ENCODE measurements at regions not wholly inside any gene's neighbourhood (a gene's known extent, or its start where the extent isn't known, plus 50 kb on each side); places are given as distances from the start of the nearest gene placed in this dataset.

DNA sequence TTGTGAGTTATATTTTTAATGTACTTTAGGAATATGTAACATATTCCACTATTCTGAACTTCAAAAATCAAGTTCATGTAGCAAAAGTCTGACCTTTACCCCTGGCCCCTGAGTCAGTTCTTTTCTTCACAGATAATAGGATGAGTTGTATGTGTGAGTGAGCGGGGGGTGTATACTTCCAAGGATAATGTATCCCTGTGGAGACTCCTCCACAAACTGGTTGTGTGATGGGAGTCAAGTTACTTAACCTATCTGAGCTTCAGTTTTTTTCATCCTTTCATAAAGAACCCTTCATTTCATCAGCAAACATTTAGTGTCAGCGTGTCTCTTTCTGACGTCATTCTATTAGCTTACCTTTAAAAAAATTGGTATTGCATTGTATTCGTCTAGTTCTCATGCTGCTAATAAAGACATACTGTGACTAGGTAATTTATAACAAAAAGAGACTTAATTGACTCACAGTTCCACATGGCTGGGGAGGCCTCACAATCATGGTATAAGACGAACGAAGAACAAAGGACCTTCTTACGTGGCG, 288.1 kb upstream of the GPC6 start:
- no peak for DNase-seq

DNA sequence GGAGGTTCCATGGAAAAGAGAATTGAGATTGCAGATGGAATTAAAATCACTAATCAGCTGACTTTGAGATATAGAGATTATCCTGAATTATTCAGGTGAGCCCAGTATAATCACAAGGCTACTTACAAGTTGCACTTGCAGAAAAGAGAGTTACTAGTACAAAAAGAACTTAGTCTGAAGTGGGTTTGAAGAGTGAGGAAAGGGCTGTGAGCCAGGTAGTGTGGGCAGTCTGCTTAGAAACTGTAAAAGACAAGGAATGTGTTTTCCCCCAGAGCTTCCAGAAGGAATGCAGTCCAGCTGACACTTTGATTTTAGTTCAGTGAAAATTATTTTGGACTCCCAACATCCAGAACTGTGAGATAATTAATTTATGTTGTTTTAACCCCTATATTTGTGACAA, 285.4 kb upstream of the GPC6 start:
- no peak for DNase-seq

DNA sequence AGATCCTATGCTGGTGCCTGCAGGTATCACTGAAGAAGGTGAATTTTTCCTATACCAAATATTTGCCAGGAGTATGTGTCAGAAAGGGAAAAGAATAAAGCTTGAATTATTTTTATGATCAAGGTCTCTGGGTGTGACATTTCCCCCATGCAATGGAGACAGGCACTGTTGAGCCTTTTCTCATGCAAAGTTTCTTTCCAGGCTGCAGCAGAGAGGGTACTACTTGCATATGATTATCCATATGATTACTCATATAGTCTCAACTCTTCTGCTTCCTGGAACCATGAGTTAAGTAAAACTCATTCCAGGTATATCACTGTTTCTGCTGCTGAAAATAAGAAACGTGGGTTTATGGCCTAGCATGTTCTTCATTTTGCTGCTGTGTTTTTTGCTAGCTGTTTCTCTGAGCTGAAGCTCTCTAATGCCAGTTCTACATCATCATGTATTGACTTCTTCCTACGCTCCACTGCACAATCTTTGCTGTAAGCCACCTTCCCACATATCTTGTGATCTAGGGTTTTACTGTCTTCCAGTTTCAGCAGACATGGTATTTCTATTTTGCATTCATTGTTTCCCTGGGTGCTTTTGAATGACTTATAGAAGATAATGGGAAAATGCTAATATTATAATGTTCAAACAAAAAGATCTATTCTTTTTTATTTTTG, 278.7 kb upstream of the GPC6 start:
- DNase-seq: no peak

DNA sequence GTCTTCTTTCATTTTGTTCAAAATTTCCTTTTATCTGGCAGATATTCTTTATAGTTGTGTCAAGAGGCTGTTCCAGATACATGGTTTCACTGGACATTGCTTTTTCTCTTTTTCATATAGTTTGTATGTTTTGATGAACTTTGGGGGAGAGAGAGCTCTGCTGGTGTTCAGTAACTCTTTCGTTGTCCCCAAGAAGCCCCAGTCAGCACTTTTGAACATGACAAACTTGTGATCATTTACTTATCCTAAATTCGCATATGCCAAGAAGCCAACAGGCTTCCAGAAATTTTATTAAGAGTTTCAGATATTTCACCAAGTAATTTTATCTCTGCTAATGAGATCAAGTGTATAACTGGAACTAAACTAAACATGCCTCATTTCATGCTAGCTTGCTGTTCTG, 275.8 kb upstream of the GPC6 start:
- DNase-seq: no peak

DNA sequence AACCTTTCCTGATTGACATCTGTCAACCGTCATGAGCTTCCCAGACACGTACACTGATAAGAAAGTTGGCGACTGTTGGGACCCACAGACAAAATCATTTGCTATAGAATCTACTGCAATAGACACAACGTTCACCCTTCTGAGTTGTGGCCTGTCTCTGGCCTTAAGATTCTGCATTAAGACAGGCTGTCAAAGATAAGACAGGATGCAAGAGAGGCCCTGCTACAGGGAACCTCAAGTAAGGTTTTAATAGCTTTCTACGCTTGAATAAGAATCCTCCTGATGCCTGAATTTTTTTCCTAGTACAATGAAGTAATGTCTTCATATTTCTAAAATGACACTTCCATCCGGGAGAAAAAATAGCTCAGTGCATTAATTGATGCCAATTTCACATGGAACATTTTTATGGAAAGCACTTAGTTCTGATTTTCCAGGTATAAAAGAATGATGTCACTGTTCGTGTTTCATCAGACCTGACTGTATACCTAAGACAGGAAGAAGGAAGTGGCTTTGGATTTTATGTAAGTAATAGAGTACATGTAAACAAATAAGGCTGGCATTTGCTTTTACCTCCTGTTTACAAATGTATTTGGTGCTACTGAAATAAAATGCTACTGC, 275.2 kb upstream of the GPC6 start:
- DNase-seq: peak; percentile 27

DNA sequence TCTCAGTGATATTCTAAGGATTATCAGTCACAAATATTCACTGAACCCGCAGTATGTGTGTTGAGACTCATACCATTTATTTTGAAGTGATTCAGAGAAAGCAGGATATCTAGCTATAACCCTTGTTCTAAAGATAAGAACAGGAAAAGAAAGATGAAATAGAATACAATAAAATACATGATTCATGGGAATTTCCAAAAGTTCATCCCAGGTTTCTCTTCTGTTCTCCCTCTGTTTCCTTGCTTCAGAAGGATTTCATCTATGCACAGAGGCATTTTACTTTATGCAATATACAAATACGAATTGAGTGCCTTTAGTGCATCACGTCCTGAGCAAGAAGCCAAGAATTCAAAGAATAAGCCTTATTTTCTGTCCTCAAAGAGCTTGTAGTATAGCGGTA, 274.4 kb upstream of the GPC6 start:
- no peak for DNase-seq

DNA sequence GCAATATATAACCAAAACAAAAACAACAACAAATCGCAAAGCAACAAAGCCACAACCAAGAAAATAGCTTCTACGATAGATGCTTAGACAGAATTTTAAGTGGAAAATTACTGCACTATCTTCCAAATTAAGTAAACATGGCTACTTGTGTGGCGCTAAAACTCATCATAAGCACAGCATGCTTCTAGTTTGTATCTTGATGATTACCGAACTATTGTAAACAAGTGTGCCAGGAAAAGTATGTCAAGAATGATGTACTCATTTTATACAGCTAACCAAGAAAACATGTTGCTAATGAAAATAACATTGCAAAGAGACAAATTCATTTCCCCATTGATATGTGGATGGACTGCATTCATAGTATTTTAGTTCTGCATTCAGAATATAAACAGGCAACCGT, 271.9 kb upstream of the GPC6 start:
- DNase-seq: no peak

DNA sequence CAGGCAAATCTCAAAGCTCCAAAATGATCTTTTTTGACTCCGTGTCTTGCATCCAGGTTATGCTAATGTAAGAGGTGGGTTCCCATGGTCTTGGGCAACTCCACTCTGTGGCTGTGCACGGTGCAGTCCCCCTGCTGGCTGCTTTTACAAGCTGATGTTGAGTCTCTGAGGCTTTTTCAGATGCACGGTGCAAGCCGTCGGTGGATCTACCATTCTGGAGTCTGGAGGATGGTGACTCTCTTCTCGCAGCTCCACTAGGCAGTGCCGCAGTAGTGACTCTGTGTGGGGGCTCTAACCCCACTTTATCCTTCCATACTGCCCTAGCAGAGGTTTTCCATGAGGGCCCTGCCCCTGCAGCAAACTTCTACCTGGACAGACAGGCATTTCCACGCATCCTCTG, 266.8 kb upstream of the GPC6 start:
- DNase-seq: no peak

DNA sequence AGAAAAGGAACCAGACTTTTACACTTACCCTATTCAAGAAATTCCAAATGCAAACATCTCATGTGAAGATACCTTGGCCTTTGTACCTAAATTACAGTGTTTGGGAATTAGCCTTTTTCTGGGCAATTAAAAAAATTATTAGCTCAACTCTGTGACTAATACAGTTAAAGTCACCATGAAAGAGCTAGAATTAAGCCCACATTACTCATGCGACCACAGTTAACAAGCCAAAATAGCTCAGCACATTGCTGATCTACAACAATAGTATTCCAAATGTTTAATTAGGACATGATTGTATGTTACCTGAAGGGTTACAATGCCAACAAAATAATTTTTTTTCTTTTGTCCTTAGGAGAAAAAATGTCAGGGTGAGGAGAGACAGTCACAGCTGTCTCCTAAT, 263.6 kb upstream of the GPC6 start:
- no peak for DNase-seq

DNA sequence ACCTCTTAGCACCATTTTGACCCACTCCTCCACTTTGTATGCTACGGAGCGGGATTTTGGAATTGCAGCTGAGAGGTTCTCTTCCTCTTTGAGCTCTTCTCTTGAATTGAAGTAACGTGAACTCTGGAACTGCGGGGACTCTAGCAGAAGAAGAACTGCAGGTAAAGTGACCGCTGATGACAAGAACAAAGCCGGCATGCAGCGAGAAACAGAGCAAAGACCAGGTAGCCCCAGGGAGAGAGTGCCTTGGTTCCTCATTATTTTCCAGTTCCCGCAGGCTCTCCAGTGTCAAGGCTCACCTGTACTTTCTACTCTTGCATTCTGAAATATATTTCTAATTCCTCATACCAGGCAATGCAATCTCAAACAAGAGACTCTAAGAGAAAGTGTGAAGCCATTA, 260.3 kb upstream of the GPC6 start:
- DNase-seq: no peak

DNA sequence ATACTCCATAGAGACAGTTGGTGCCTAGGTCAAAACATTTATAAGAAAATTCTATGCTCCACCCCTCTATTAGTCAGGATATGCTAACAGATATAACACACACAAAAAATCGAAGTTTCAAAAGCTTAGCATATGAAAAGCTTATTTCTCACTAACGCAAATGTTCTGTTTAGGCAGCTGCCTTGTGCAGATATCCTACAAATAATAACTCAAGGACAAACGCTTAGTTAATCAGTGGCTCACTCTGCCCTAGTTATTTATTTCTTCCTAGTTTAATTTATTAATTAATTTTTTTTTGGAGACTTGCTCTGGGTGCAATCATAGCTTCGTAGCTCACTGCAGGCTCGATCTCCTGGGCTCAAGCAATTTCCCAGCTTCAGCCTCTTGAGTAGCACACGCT, 259.7 kb upstream of the GPC6 start:
- no peak for DNase-seq

DNA sequence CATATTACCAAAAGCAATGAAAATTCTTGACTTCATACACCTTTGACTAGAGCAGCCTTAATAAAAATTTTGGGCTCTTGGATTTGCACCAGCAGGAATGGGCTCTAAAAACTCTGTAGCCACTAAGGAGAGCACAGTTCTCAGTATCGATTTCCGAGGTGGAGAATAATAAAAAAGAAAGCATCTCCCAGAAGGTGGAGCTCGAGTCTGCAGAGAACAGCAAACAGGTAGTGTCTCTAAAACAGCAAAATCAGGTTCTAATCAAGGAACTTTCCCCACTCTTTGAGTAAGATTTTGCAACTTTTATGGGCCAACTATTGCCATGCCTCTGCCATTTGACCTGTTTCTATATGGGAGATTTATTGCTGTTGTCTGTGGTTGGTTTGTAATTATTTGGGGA, 258.7 kb upstream of the GPC6 start:
- no peak for DNase-seq

DNA sequence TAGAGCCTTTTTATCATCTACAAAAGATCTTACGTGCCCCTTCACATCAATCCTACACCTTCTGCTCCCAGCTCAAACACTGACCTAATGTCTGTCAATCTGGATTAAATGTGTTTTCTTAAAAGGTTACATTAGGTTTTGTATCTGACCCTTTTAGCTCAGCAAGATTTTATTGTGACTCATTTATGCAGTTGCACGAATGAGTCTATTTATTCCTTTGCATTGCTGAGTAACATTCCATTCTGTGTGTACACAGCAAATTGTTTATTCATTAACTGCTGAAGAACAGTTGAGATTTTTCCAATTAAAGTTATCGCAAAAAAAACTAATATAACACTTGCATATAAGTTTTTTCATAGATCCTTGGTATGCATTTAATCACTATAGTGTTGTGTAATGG, 253.9 kb upstream of the GPC6 start:
- no peak for DNase-seq

DNA sequence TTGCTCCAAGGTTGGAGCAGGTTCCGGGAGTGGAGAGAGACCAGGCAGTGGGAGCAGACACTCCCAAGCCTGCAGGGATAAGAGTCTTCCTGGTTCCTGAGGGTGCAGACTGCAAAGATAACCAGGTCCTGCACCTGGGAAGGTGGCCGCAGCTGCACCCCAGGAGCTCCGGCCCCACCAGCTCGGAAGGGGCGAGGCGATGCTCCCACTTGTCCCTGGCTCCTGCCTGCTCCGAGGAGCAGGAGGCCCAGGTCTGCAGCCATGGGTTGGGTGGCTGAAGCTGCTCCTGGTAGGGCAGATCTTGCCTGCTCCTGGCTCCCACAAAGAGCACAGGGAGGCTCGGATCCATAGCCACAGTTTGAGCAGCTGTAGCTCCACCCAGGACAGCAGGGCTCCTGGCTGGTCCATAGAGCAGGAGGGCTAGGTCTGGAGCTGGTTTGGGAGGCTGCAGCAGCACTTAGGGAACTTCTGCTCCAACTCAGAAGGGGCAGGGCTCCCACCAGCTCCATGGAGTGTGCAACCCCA, 251.6 kb upstream of the GPC6 start:
- DNase-seq: no peak

DNA sequence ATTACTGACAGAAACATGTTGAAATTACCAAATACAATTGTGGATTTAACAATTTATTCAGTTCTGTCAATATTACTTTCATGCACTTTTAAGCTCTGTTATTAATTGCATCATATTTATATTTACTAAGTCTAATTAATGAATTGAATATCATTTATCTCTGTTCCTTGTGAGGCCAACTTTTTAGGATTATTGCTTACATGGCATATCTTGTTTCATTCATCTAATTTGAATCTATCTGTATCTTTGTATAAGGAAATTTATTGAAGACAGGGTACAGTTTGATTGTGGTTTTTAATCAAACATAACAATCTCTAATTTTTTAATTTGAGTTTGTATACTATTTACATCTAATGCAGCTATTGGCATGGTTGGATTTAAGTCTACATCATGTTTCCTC, 249.9 kb upstream of the GPC6 start:
- no peak for DNase-seq

DNA sequence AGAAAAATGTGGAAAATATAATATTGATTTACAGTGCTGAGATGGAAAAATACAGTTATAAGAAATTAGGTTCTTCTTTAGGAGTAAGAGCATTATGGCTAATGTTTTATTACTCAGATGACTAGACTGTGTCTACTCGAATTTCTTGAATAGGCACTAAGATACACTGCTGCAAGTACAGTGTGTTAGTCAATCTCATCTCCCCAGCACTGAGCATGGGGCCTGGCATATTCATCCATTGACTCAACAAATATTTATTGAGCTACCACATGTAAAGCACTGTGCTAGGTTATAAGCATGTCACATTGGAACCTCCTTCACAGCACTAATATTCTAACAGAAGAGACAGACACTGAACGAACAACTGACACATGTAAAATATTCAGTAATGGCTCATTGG, 242.5 kb upstream of the GPC6 start:
- DNase-seq: no peak

DNA sequence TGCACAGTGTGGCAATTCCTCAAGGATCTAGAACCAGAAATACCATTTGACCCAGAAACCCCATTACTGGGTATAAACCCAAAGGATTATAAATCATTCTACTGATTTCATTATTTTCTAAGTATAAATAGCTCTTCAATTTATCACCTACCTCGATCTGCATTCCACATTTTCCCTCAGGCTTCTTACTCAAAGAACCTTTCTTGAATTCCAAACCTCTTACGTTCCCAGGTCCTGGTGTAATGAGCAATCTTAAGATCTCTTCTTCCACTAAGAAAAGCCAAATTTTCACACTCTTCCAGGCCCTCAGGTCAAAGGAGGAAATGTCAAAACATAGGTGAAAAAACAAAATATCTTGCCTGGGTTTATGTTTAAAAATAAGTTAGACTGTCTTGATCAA, 237.3 kb upstream of the GPC6 start:
- no peak for DNase-seq

DNA sequence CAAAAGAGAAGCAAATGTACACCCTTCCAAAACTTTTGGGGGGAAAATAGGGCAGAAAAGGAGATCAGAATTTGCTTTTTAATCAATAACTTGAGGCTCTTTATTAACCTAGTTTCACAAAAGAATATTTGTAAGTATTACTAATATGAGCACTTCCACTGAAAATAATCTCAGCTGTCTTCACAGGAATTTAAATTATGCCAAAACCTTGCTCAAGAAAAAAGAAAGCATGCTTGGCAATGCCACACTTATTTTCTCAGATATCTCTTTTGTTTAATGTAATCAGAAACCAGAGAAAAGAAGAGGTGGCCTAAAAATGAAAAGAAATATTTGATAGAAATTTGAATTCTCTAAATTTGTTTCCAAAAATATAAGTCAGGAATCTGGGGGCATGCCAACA, 234.9 kb upstream of the GPC6 start:
- DNase-seq: no peak

DNA sequence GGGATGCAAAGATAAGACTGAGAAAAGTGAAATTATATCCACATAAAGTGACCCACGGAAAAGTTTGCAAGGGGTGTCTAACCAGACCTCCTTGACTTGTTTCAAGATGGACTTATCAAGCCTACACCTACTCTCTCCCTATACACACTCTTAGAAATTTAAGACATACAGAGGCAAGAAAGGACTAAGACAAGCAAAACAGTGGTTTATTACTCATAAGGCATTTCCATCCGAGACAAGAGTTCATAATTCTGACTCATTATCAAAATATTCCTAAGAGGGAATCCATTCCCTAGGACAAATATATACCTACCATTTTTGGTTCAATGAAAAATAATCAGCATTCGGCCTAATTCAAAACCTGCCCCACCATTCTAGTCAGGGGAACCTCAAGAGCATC, 232.6 kb upstream of the GPC6 start:
- DNase-seq: no peak

DNA sequence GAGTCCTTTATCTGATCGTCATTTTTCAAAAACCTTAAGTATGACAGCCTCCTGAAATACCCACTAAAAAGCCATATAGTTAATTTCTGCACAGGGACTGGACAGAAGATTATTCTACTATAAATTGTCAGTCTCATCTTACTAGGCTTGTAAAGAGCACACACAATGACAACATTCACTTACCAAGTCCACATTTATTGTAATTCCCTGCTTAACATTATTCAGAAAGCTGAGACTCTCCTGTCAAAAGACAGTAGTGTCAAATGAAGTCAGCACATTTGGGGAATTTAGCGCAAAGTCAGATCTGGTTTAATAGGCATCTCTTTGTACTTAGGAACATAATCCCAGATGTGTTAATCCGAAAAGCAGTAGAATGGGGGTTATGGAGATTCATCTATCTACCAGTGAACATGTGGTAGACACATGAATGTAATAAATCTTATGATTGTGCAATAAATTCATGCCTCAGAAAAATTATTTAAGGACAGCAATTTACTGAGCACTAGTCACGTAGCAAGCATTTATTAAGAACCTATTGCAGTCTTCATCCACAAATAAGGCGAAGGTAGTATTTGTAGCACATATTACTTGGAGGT, 224.6 kb upstream of the GPC6 start:
- DNase-seq: no peak

DNA sequence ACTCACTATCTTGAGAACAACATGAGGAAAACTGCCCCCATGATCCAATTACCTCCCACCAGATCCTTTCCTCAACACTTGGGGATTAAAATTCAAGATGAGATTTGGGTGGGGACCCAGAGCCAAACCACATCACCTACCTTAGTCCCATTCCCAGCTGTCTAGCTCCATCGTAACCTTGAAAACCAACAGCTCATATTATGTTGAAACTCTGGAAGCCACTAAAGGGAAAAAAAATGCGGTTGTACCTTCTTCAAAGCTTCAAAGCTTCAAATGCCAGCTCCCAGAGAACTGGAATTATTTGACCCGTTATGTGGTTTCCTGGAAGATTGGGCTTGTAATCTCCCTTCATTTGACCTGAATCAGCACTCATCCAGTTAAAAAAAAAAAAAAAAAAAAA, 223.1 kb upstream of the GPC6 start:
- DNase-seq: no peak

DNA sequence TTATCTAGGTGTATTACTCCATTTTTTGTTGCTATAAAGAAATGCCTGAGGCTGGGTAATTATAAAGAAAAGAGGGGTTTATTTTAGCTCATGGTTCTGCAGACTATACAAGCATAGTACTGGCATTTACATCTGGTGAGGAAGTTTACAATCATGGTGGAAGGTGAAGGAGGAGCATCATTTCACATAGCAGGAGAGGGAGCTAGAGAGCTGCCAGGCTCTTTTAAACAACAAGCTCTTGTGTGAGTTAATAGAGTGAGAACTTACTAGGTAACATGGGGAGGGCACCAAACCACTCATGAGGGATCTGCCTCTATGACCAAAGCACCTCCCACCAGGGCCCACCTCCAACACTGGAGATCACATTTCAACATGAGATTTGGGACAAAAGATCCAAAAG, 221.7 kb upstream of the GPC6 start:
- no peak for DNase-seq

DNA sequence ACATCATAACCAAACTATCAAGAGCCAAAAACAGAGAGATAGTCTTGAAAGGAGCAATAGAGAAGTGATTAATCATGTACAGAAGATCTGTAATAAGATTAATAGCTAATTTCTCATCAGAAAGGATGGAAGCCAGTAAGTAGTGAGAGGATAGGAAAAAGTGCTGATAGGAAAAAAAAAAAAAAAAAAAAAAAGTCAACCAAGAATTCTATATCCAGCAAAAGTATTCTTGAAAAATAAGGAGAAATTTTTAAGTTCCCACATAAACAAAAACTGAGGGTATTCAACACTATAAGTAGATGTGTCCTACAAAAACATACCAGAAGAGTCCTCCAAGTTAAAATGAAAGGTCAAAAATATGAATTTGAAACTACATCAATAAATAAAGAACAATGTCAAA, 218.7 kb upstream of the GPC6 start:
- no peak for DNase-seq

DNA sequence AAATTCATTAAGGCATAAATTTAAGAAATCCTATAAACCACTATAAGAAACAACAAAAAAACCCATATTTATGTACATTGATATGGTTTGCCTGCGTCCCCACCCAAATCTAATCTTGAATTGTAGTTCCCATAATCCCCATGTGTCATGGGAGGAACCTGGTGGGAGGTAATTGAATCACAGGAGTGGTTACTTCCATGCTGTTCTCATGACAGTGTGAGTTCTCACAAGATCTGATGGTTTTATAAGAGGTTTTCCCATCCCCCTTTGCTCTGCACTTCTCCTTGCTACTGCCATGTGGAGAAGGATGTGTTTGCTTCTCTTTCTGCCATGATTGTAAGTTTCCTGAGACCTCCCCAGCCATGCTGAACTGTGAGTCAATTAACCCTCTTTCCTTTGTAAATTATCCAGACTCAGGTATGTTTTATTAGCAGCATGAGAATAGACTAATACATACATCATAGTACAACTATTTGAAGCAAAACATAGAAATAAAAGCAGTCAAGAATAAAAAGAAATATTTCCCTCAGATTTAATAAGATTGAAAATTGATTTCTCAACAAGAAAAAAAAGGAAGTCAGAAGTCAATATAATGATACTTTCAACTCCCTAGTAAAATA, 209.0 kb upstream of the GPC6 start:
- DNase-seq: no peak
